Activated CD4-positive, CD25-positive, alpha-beta regulatory T cell treated with anti-CD3 and anti-CD28 coated beads, Interleukin-2, amount 50 U/mL, for 24 hours (primary cell): ENCODE measurements at regions not wholly inside any gene's neighbourhood (a gene's known extent, or its start where the extent isn't known, plus 50 kb on each side); places are given as distances from the start of the nearest gene placed in this dataset.

Experiments
- ATAC-seq, 2 donors: fragments of 150-1000 bp; cut with Tn5 transposase; one replicate each; pipeline ENCODE4 v1.10.0; 2021; ENCODE audit warnings: mild to moderate bottlenecking in 1 of 2, moderate library complexity in 1 of 2

- no peak for ATAC-seq
Observed at GRCh38 chr21:41671212-41671762, 95.6 kb downstream of the RIPK4 start.

GRCh38 chr21:41670056-41670805 lies 96.6 kb downstream of the RIPK4 start:
- ATAC-seq = no peak

- ATAC-seq = no peak
Observed at GRCh38 chr21:41669533-41669830, 97.4 kb downstream of the RIPK4 start.

GRCh38 chr21:41668686-41669532 lies 97.9 kb downstream of the RIPK4 start:
- ATAC-seq = no peak

- no peak for ATAC-seq
Observed at GRCh38 chr21:41668051-41668541, 98.8 kb downstream of the RIPK4 start.

GRCh38 chr21:41667136-41667535 lies 99.7 kb downstream of the RIPK4 start:
- no peak for ATAC-seq

GRCh38 chr21:41666641-41667081 lies 100.2 kb downstream of the RIPK4 start:
- ATAC-seq = no peak

GRCh38 chr21:41665766-41666595 lies 100.9 kb downstream of the RIPK4 start:
- ATAC-seq = no peak

- no peak for ATAC-seq
Observed at GRCh38 chr21:41664881-41665765, 101.7 kb downstream of the RIPK4 start.

GRCh38 chr21:41663805-41664788 lies 102.8 kb downstream of the RIPK4 start:
- ATAC-seq = no peak

- ATAC-seq = no peak
Observed at GRCh38 chr21:41662761-41663160, 104.1 kb downstream of the RIPK4 start.

GRCh38 chr21:41662161-41662560 lies 104.7 kb downstream of the RIPK4 start:
- ATAC-seq = no peak

GRCh38 chr21:41660748-41661147 lies 106.1 kb downstream of the RIPK4 start:
- ATAC-seq = no peak

- no peak for ATAC-seq
Observed at GRCh38 chr21:41659791-41660560, 106.9 kb downstream of the RIPK4 start.

- no peak for ATAC-seq
Observed at GRCh38 chr21:41656946-41657525, 109.8 kb downstream of the RIPK4 start.

GRCh38 chr21:41655259-41655658 lies 111.6 kb downstream of the RIPK4 start:
- ATAC-seq = no peak

GRCh38 chr21:41653954-41654491 lies 112.8 kb downstream of the RIPK4 start:
- ATAC-seq = no peak

- ATAC-seq = no peak
Observed at GRCh38 chr21:41653243-41653953, 113.5 kb downstream of the RIPK4 start.
